Glutamatergic neuron (in vitro differentiated cells): ENCODE measurements at regions not wholly inside any gene's neighbourhood (a gene's known extent, or its start where the extent isn't known, plus 50 kb on each side); places are given as distances from the start of the nearest gene placed in this dataset.

Experiments
- DNase-seq: peaks from one replicate; pipeline ENCODE4 v3.0.0; 2022
- H3K27ac Mint-ChIP-seq: one replicate; pipeline ENCODE4 v1.8.0; 2020; ENCODE audit warnings: mild to moderate bottlenecking, mixed read lengths, inconsistent platforms; ENCODE audit not compliant: unreplicated experiment
- H3K27me3 Mint-ChIP-seq: one replicate; pipeline ENCODE4 v1.8.0; 2020; ENCODE audit warnings: mild to moderate bottlenecking, moderate library complexity, mixed read lengths, inconsistent platforms; ENCODE audit not compliant: unreplicated experiment
- H3K36me3 Mint-ChIP-seq: one replicate; pipeline ENCODE4 v1.8.0; 2020; ENCODE audit warnings: mild to moderate bottlenecking, mixed read lengths, inconsistent platforms; ENCODE audit not compliant: unreplicated experiment
- H3K4me1 Mint-ChIP-seq: one replicate; pipeline ENCODE4 v1.8.0; 2020; ENCODE audit warnings: mild to moderate bottlenecking, low read depth, mixed read lengths, inconsistent platforms; ENCODE audit not compliant: unreplicated experiment
- H3K4me3 Mint-ChIP-seq: one replicate; pipeline ENCODE4 v1.8.0; 2020; ENCODE audit warnings: mild to moderate bottlenecking, mixed read lengths, inconsistent platforms; ENCODE audit not compliant: unreplicated experiment
- H3K9me3 Mint-ChIP-seq: one replicate; pipeline ENCODE4 v1.8.0; 2020; ENCODE audit warnings: mild to moderate bottlenecking, moderate library complexity, mixed read lengths, inconsistent platforms; ENCODE audit not compliant: unreplicated experiment
- TF ChIP-seq, protein P1 (sequence below): fragments of 200-600 bp; sonication (generic); IDR thresholded peaks from one replicate; pipeline ENCODE4 v1.5.0; 2021; ENCODE audit not compliant: partially characterized antibody, unreplicated experiment

DNA sequence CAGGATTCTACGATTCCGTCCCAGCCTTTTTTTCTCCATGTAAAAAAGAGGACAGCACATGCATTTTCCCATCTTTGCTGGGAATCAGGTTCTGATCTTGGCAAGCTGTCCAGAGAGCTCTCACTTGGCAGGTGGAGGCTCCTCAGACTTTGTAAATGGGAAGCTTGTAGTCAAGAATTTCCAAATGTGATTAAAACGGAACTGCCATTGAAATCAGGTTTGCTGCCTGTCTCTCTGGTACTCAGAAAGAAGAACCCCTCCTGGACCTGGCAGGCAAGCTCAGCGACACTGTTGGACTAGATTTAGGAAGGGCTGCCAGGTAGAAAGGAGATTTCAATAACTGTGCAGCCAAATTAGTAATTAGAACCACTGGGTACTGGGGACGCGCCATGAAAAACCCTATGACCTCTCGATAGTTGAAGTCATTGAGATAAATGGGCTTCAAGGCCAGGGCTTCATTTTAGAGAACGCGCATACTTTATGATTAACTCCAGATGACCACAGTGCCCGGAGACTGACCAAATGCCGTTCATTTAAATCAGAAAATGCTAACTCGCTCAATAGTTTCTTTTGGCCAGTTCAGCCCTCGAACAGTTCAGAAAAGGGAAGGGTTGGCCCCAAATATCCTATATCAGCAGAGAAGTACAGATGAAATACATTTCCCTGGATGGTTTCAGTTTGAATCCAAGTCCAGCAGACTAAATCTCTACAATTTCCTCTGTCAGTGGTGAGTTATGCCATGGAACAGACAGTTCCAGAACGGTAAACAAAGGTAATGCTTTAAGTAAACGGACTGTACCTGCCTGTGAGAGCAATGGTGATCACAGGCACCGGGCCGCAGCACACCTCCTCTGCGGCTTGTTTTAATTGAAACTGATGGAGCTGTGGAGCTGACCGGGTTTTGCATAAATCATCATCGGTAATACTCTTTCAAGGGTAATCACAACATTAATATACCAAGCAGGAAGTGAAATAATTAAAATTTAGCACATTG lies 517.4 kb downstream of the RFC3 start:
- TF ChIP-seq, protein P1, sequence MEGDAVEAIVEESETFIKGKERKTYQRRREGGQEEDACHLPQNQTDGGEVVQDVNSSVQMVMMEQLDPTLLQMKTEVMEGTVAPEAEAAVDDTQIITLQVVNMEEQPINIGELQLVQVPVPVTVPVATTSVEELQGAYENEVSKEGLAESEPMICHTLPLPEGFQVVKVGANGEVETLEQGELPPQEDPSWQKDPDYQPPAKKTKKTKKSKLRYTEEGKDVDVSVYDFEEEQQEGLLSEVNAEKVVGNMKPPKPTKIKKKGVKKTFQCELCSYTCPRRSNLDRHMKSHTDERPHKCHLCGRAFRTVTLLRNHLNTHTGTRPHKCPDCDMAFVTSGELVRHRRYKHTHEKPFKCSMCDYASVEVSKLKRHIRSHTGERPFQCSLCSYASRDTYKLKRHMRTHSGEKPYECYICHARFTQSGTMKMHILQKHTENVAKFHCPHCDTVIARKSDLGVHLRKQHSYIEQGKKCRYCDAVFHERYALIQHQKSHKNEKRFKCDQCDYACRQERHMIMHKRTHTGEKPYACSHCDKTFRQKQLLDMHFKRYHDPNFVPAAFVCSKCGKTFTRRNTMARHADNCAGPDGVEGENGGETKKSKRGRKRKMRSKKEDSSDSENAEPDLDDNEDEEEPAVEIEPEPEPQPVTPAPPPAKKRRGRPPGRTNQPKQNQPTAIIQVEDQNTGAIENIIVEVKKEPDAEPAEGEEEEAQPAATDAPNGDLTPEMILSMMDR: no peak
- Mint-ChIP-seq H3K27me3 (no peaks in the 10 kb centered on the region), H3K4me1 (no peaks in the 10 kb centered on the region), H3K9me3 (peaks cover 1% of the 10 kb centered on the region), H3K4me3 (no peak overlapping the region), H3K27ac (no peak overlapping the region), H3K36me3 (peaks cover 19% of the 10 kb centered on the region)
- DNase-seq: no peak

DNA sequence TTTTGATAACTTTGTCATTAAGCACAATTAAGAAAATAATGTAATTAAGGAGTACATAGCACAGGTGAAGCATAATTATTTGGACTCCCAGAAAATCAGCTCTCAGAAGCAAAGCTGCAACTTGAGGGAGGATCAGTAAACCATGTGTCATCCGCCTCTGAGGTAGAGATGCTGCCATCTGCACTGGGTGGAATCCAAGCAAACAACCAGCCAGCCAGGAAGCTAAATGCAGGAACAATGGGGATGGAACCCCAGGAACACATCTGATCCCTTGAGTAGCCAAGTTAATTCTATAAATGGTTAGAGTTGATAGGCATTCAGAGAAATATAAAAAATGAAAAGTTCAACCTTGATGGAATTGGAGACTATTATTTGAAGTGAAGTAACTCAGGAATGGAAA lies 520.2 kb downstream of the RFC3 start:
- Mint-ChIP-seq H3K27ac (no peak overlapping the region), H3K36me3 (peaks cover 8% of the 10 kb centered on the region), H3K4me1 (no peaks in the 10 kb centered on the region), H3K9me3 (peaks cover 1% of the 10 kb centered on the region), H3K27me3 (no peaks in the 10 kb centered on the region), H3K4me3 (no peak overlapping the region)
- TF ChIP-seq, protein P1: no peak
- no peak for DNase-seq

DNA sequence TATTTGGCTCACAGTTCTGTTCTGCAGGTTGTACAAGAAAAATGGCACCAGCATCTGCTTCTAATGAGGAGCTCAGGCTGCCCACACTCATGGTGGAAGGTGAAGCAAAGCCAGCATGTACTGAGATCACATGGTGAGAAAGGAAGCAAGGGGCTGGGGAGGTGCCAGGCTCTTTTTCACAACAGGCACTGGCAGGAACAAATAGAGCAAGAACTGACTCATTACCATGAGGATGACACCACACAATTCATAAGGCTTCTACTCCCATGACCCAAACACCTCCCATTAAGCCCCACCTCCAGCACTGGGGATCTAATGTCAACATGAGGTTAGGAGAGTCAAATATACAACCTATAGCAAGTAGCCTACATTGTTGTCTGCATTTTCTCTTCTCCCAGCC lies 522.6 kb downstream of the RFC3 start:
- TF ChIP-seq, protein P1: no peak
- no peak for DNase-seq
- Mint-ChIP-seq H3K4me1 (peaks cover 2% of the 10 kb centered on the region), H3K4me3 (no peak overlapping the region), H3K36me3 (no peaks in the 10 kb centered on the region), H3K27ac (no peak overlapping the region), H3K27me3 (no peaks in the 10 kb centered on the region), H3K9me3 (peaks cover 1% of the 10 kb centered on the region)

DNA sequence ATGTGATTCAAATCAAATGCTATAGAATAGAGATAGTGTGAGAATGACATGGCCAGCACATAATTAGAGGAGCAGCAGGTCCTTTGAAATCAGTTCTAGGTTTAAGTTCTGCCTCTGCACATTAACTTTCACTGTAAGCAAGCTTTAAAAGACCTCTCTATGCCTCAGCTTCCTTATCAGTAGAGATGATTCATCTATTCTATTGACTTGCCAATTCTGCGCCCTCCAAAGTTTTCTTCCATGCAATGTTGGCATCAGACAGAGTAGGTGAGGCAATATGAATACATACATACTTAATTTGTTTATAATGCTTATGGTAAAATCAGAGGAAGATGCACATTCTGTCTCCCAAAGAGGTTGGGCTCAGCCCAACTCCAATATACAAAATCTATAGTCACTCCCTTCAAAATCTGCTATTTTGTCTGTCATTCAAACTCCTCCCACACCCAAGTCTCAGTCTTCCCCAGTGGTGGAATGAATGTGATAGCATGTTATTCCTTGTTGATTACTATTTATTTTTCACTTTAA lies 525.5 kb downstream of the RFC3 start:
- TF ChIP-seq, protein P1: no peak
- H3K27ac Mint-ChIP-seq: no peak overlapping the region
- H3K4me1 Mint-ChIP-seq: peaks cover 9% of the 10 kb centered on the region

DNA sequence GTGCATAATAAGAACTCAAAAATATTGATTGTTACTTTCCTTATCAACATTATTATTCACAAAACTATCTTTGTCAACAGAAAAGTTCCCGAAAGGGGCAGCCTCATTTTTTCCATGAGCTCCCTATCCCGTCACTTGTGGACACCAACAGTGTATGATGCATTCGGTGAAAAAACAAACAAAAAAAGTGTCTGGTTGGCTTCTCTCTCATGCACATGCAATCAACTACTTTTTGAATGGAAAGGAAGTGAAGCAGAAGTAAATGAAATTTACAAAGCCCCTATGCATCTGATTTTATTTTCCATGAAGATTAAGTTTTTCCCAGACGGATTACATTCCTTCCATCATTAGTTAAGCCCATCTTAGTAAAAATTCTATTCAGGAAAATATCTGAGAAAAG lies 526.9 kb downstream of the RFC3 start:
- Mint-ChIP-seq H3K4me3 (no peak overlapping the region), H3K36me3 (no peaks in the 10 kb centered on the region), H3K27me3 (peaks cover 3% of the 10 kb centered on the region), H3K4me1 (peaks cover 13% of the 10 kb centered on the region), H3K9me3 (peaks cover 4% of the 10 kb centered on the region), H3K27ac (no peak overlapping the region)
- TF ChIP-seq, protein P1: no peak
- no peak for DNase-seq

More for the DNA sequence above, 525.5 kb downstream of the RFC3 start:
- Mint-ChIP-seq H3K27me3 (peaks cover 3% of the 10 kb centered on the region), H3K36me3 (no peaks in the 10 kb centered on the region), H3K9me3 (peaks cover 1% of the 10 kb centered on the region), H3K4me3 (no peak overlapping the region)
- DNase-seq: no peak
